GM21528 (cell line): ENCODE measurements at regions not wholly inside any gene's neighbourhood (a gene's known extent, or its start where the extent isn't known, plus 50 kb on each side); places are given as distances from the start of the nearest gene placed in this dataset.

Experiments
- ATAC-seq: cut with Tn5 transposase; IDR thresholded peaks from one replicate; pipeline ENCODE4 v1.9.1; 2021; ENCODE audit warnings: mild to moderate bottlenecking, moderate library complexity; ENCODE audit not compliant: unreplicated experiment, low FRiP score

- ATAC-seq = no peak
Observed at GRCh38 chr6:23269436-23269835, 700.1 kb downstream of the HDGFL1 start.

DNA sequence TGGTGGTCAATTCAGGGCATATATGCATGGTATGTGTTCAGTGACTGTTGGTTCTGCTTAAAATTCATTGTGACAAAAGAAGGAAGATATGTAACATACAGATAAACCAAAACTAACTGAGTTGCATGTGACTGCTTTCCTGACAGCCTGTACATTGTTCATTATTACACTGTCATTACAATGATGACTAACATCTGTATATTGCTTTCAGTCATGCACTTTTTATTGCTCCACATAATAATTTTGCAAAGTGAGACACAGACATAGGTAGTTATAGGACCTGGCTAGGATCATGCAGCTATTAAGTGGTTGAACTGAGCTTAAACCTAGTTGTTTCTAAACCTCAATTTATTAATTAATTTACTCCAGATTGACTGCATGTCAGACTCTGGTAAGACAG lies 703.2 kb downstream of the HDGFL1 start:
- ATAC-seq = no peak

DNA sequence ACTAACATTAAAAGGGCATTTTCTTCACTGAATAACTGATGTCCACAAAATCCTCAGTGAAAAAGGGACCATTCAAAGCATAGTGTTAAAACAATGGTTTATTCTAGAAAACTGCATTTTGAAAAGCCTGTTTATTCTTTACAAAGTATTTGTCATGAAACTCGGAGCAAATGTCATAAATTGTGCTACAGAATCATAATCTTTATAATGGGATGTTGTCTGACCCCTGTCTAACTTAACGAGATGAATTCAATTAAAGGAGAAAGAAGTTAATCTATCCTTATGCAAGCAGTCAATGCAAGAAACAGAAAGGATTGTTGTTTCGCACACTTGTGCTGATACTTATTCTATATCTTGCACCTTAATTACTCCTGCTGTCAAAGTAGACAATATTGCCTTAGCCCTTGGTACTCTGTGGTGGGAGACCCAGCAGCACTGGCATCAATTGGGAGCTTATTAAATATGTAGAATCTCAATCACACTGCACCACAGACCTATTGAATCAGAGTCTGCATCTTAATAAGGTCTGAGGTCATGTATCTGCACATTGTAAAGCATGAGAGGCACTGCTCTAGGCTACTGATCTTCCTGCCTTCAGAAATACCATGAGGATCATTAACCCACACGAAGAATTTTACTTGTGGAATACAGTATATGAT lies 708.3 kb downstream of the HDGFL1 start:
- no peak for ATAC-seq

GRCh38 chr6:23278180-23278532 lies 708.8 kb downstream of the HDGFL1 start:
- no peak for ATAC-seq

GRCh38 chr6:23280437-23280836 lies 711.1 kb downstream of the HDGFL1 start:
- no peak for ATAC-seq

DNA sequence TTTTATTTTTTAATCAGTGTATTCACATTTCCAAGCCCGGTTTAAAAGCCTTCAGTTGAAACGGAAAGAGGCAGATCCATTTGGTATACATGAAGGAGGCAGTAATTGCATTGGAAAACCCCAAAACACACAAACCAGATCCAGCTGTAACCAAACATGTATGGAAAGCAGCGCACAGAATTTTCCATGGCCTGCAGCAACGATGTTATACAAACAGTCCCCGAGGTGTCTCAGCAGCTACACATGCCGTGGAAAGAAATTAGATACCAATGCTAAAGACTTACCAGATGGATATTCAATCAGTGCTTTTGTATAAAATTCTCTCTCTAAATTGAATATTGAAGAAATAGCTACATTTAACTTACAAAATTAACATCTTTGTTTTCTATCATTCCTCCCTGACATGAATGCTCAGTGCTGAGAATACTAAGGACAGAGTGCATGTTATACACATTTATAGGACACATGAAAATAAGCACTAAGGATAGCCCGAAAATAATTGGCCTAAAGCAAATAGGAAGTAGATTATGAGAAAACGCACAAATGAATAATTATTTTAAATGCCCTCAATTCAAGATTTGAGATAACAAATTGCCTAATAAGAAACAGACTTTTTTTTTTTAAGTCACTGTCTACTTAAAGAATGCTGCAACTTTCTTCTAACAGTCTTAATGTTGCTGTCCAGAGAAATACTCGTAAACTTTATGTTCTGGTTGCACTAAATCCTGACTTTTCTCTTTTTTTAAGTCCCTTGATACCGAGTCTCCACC lies 713.1 kb downstream of the HDGFL1 start:
- no peak for ATAC-seq

DNA sequence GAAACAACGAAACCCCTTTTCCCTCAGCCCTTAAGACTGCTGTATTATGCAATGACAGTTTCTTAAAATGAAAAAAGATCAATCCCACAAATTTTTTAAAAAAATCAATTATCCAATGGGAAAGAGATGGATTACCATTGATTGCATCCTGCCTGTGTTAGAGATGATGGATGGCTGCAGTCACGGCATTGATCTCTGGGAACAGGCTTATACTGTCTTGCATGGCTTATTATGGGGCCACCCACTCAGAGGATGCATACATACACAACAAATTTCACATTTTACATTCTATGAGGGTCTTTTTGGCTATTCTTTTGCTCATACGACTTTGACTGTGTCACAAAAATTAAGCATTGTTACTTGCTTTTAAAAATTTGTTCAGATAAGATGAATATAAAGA lies 724.3 kb downstream of the HDGFL1 start:
- no peak for ATAC-seq

DNA sequence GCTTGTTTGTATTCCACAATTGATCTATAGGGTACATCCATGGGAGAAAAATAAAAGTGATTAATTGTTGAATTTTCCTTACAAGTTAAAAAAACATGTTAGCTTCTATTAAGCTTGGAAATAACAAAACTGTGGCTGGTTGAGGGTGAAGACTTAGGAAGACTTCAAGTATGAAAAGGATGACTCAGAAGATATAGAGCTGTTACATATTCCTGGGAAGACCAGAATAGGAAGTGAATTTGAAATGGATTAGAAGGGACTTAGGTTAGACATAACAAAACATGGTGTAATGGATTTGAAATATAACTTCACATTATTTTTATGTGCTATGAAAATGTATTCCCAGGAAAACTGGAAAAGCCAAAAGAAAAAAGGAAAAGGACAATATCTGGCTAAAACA lies 732.2 kb downstream of the HDGFL1 start:
- ATAC-seq = no peak

- ATAC-seq = no peak
Observed at GRCh38 chr6:23302514-23302913, 733.1 kb downstream of the HDGFL1 start.

DNA sequence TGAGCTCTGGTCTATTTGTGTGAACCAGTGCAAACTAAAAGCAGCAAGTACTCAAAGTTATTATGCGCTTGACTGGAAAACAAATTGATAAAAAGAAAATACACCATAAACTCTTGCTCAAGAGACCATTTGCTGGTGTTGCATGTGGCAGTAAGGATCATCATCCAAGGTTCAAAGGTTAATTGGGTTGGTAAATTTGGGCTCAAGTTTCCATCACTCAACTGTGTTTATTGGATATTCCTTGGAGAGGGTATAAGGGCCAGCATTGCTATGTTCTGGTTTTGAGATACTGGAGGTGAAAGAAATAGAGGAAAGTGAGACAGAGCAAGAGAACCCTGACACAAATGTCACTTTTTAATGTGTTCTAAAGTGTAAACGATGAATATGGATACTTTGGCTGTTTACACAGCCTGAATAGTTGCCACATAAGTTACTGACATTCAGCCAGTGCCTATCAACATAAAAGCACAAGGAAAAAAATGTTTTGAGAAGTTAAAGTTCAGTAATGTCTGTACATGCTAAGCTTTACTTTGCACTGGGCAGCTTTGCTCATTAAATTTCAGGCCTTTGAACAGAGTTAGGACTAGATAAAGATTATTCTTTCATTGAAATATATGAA lies 736.1 kb downstream of the HDGFL1 start:
- no peak for ATAC-seq

- no peak for ATAC-seq
Observed at GRCh38 chr6:23306251-23306950, 737.0 kb downstream of the HDGFL1 start.

DNA sequence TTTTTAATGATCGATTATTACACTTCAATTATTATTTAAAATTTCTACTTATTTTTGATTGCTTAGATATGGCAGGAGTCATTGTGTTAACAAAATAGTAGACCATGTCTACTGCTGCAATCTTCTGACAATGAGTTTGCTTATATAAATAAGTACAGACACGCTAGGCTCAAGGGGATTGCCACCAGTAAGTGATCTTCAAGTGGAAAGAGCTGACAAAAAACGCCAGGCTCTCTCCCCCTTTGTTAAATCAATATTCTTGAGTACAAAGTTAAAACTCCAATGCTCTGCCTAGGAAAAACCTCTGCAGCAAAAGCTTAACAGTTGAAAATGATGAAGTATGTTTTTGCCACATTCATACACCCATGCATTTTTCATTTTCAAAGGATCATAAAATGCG lies 738.1 kb downstream of the HDGFL1 start:
- no peak for ATAC-seq

DNA sequence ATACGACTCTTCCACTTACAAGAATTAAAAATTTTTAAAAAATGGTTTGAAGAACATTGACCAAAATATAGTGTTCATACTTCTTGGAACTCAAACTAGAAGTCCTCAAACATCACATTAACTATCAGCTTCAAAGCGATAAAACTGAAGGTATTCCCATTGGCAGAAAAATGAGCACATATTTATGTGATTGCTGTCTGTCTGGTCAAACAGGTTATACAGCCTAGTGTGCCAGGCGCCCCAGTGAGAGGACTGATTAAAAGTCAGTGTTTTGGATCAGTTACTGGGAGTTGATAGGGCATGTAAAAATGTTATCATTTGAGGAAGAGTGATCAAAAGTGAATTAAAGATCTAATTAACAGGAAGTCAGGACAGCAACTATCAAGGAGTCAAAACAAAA lies 738.8 kb downstream of the HDGFL1 start:
- no peak for ATAC-seq

DNA sequence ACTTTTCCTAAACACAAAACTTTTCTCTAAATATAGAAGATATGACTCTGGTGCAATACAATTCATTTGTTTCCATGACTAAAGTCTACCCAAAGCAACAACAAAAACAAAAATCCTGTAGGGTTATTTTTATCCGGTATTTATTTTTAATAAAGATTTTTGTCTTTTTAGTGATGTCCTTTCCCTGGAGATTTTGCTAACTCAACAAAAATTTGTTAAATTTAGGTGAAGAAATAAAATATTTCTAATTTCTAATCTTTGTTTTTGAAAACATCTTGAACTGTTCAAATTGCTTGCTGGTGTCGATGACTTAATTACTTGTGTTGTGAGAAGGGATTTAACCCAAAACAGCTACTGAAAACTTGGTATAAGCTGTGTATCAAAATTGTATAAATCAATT lies 741.8 kb downstream of the HDGFL1 start:
- ATAC-seq = no peak

- no peak for ATAC-seq
Observed at GRCh38 chr6:23316131-23316530, 746.8 kb downstream of the HDGFL1 start.

- ATAC-seq = no peak
Observed at GRCh38 chr6:23316931-23317330, 747.6 kb downstream of the HDGFL1 start.

DNA sequence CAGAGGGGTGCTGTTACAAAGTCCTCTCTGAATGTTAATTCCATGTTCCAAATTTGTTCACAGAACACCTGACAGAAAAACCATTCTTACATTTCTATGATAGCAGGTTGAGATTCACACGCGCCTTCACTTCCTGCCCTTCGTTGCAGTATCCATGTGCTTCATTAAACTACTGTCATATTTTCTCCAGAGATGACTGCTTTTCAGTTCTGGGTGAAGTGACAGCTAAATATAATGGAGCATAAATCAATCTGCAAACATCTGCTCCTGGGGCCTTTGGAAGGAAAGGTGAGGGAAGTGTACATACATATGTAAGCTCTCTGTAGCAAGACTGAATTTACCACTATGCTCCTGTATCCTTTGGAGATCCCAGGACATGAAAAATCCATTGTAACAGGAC lies 750.2 kb downstream of the HDGFL1 start:
- ATAC-seq = no peak

- ATAC-seq = no peak
Observed at GRCh38 chr6:23320471-23321015, 751.2 kb downstream of the HDGFL1 start.

DNA sequence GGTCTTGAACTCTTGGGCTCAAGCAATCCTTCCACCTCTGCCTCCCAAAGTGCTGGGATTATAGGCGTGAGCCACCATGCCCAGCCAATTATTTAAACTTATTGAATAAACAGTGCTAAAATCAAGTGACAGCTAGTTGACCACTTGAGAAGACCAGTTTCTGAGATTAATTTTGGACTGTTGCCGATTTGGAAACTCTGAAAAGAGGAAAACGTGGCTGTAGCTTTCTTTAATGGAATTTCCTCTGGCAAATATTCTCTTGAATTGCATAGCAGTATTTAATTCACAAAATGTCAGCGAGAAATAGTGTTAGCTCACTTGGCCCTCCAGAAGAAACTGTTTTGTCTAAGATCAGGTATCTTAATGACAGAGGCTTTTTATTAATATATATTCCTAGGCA lies 754.5 kb downstream of the HDGFL1 start:
- ATAC-seq = no peak

- no peak for ATAC-seq
Observed at GRCh38 chr6:23325065-23325464, 755.7 kb downstream of the HDGFL1 start.

GRCh38 chr6:23327621-23328020 lies 758.3 kb downstream of the HDGFL1 start:
- ATAC-seq = no peak
